Colonic mucosa (tissue), 4 donors: ENCODE measurements at regions not wholly inside any gene's neighbourhood (a gene's known extent, or its start where the extent isn't known, plus 50 kb on each side); places are given as distances from the start of the nearest gene placed in this dataset.

Source experiments
- DNase-seq: peaks from one replicate; pipeline ENCODE4 v3.0.0-alpha.2; 2020
- H3K27ac ChIP-seq: fragments of 200-600 bp; one replicate; pipeline ENCODE4 v1.8.0; 2021
- H3K27me3 ChIP-seq: fragments of 200-600 bp; one replicate; pipeline ENCODE4 v1.8.0; 2021
- H3K36me3 ChIP-seq: fragments of 200-600 bp; one replicate; pipeline ENCODE4 v1.8.0; 2021
- H3K4me1 ChIP-seq: fragments of 200-600 bp; one replicate; pipeline ENCODE4 v1.8.0; 2021; ENCODE audit warnings: mild to moderate bottlenecking
- H3K4me3 ChIP-seq: fragments of 200-600 bp; one replicate; pipeline ENCODE4 v1.8.0; 2021
- H3K9ac ChIP-seq, 2 donors: one replicate each; pipeline ENCODE4 v1.7.0; 2013; ENCODE audit warnings: control low read depth in 2 of 2, low read depth in 2 of 2, low read length in 2 of 2
- H3K9me3 ChIP-seq: fragments of 200-600 bp; one replicate; pipeline ENCODE4 v1.8.0; 2021
- intact Hi-C: fragments of 100-400 bp; cut with DNase I; formaldehyde crosslinking; loops from one replicate; pipeline ENCODE4 v1.14.1; 2022
- TF ChIP-seq, protein P1 (sequence below): fragments of 200-600 bp; IDR thresholded peaks from one replicate; pipeline ENCODE4 v1.8.0; 2022; ENCODE audit warnings: antibody characterized with exemption, mild to moderate bottlenecking
- donor health status: healthy.
- donor health status: DM: no; HTN: no; CAD: no.
- donor health status: DM: no; HTN: no; CAD: no.

DNA sequence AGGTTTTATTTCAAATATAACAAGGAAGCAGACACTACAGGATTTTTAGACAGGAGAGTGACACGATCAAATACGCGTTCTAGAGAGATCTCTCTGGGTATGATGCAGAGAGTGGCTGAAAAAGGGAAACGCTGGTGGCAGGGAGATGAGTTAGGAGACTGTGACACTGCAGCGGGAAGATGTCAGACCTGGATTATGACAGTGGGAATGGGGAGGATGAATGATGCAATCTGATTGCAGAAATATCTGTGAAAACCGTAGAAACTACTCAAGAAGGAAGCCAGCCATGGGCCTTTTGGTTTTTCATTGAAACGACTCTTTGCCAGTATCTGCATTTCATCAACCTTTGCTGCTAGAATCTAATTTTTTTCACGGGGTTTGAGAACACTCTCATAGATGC is 157.9 kb downstream of the FAM43A start:
- no peak overlapping the region for H3K9ac ChIP-seq
- DNase-seq = no peak
- H3K9me3 ChIP-seq = no peaks in the 10 kb centered on the region
- TF ChIP-seq, protein P1, sequence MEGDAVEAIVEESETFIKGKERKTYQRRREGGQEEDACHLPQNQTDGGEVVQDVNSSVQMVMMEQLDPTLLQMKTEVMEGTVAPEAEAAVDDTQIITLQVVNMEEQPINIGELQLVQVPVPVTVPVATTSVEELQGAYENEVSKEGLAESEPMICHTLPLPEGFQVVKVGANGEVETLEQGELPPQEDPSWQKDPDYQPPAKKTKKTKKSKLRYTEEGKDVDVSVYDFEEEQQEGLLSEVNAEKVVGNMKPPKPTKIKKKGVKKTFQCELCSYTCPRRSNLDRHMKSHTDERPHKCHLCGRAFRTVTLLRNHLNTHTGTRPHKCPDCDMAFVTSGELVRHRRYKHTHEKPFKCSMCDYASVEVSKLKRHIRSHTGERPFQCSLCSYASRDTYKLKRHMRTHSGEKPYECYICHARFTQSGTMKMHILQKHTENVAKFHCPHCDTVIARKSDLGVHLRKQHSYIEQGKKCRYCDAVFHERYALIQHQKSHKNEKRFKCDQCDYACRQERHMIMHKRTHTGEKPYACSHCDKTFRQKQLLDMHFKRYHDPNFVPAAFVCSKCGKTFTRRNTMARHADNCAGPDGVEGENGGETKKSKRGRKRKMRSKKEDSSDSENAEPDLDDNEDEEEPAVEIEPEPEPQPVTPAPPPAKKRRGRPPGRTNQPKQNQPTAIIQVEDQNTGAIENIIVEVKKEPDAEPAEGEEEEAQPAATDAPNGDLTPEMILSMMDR = no peak
- H3K27ac ChIP-seq = no peak overlapping the region
- no peaks in the 10 kb centered on the region for H3K36me3 ChIP-seq
- H3K4me3 ChIP-seq = no peak overlapping the region
- no peaks in the 10 kb centered on the region for H3K27me3 ChIP-seq
- intact Hi-C loops = no loop called here
- H3K4me1 ChIP-seq = no peaks in the 10 kb centered on the region

DNA sequence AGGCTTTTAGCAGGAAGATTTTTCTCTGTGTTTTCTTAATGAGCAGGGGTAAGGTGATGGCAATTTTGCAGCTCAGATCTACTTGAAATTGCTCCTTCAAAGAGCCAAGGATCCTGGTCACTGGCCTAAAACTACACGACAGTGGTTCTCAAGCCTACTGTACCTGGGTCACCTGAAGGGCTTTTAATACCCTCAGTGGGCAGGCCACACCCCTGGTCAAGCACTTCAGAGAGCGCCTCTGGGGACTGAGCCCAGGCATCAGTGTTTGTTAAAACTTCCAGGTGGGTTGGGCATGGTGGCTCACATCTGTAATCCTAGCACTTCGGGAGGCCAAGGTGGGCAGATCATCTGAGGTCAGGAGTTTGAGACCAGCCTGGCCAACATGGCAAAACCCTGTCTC is 158.4 kb downstream of the FAM43A start:
- TF ChIP-seq, protein P1 = no peak
- H3K4me1 ChIP-seq = no peaks in the 10 kb centered on the region
- no peaks in the 10 kb centered on the region for H3K27me3 ChIP-seq
- H3K9ac ChIP-seq = no peak overlapping the region
- no peak overlapping the region for H3K4me3 ChIP-seq
- no peaks in the 10 kb centered on the region for H3K9me3 ChIP-seq
- H3K36me3 ChIP-seq = no peaks in the 10 kb centered on the region
- intact Hi-C loops = no loop called here
- DNase-seq = no peak
- H3K27ac ChIP-seq = no peak overlapping the region

DNA sequence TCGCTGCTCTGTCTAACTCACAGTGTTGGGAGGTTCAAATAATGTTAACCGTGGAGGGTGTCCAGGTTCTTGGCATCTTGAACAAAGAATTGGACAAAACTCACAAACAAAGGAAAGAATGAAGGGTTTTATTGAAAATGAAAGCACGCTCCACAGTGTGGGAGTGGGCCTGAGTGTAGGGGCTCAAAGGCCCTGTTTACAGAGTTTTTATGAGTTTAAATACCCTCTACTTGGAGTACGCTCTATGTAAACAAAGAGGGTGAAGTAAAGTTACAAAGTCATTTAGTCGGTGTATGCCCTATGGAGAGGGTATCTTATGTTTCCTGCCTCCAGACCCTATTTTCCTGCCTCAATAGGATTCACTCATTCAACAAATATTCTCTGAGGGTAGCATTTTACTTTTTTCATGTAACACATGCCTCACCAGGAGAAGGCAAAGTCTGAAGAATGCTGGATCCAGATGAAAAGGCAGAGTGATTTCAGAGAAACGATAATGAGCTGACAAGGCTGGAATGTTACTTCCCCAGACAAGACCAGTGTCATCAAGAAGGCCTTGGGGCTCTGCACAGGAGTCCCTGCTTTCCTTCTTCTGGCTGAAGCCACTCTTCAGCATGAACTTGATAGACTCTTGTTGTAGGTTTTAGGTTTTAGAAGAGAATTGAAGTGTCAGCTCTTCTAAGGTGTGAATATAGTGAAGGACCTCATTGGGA is 163.6 kb downstream of the FAM43A start:
- Histone ChIP-seq H3K27ac (no peak overlapping the region), H3K36me3 (no peaks in the 10 kb centered on the region), H3K4me1 (no peaks in the 10 kb centered on the region), H3K4me3 (no peak overlapping the region), H3K27me3 (no peaks in the 10 kb centered on the region), H3K9me3 (no peaks in the 10 kb centered on the region), H3K9ac (no peak overlapping the region)
- no peak for DNase-seq
- intact Hi-C loops = no loop called here
- TF ChIP-seq, protein P1 = no peak

DNA sequence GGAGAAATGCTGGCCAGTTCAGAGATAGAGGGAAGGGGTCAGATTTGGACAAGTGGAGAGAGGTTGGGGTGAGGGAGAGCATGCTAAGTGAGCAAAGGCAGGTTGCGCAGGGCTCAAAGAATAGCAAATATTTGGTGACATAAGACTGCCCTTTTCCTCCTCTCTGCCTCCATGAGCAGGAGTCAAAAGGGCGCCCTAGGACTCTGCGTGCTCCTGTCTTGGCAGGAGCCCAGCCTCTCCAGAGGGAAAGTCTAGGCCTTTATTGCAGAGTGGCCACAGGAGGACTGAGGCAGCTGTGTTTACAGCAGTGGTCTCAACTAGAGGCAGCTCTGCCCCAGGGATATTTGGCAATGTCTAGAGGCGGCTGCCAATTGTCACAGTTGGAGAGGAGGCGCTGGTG is 165.6 kb downstream of the FAM43A start:
- H3K36me3 ChIP-seq = no peaks in the 10 kb centered on the region
- DNase-seq = no peak
- no peak overlapping the region for H3K27ac ChIP-seq
- peaks cover 6% of the 10 kb centered on the region for H3K4me1 ChIP-seq
- TF ChIP-seq, protein P1 = no peak
- no peak overlapping the region for H3K9ac ChIP-seq
- H3K27me3 ChIP-seq = no peaks in the 10 kb centered on the region
- intact Hi-C loops = no loop called here
- no peak overlapping the region for H3K4me3 ChIP-seq
- no peaks in the 10 kb centered on the region for H3K9me3 ChIP-seq

DNA sequence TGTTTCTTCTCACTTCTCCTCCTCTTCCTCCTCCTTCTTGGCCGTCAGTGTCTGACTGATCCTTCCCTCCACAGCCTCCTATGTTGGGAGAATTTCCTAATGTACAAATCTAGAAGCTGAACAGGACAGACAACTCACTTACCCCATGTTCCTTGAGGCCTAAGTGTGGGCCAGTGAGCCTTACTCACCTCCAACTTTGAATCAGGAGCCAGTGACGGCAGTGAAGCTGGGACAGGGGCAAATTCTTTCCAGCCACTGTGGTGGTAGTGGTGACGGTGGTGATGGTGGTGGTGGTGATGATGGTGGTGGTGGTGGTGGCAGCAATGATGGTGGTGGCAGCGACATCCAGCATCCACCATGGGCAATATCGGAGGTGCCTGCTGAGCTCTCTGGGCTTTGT is 166.3 kb downstream of the FAM43A start:
- H3K4me3 ChIP-seq = no peak overlapping the region
- intact Hi-C loops = no loop called here
- DNase-seq = no peak
- no peaks in the 10 kb centered on the region for H3K27me3 ChIP-seq
- TF ChIP-seq, protein P1 = no peak
- no peaks in the 10 kb centered on the region for H3K9me3 ChIP-seq
- peaks cover 6% of the 10 kb centered on the region for H3K4me1 ChIP-seq
- H3K36me3 ChIP-seq = no peaks in the 10 kb centered on the region
- H3K27ac ChIP-seq = no peak overlapping the region
- H3K9ac ChIP-seq = no peak overlapping the region
